Effector memory CD4-positive, alpha-beta T cell (primary cell): ENCODE measurements at regions not wholly inside any gene's neighbourhood (a gene's known extent, or its start where the extent isn't known, plus 50 kb on each side); places are given as distances from the start of the nearest gene placed in this dataset.

Experiments
- DNase-seq, 3 donors: peaks; one replicate each; pipeline ENCODE4 v3.0.0-alpha.2; 2020
- H3K27ac ChIP-seq: 2 replicates; pipeline ENCODE4 v1.7.0; 2013; ENCODE audit warnings: mild to moderate bottlenecking, low read length, moderate library complexity; ENCODE audit not compliant: insufficient read depth, poor library complexity, severe bottlenecking
- H3K27me3 ChIP-seq: replicated peaks from 2 replicates; pipeline ENCODE4 v1.7.0; 2013; ENCODE audit warnings: mild to moderate bottlenecking, low read length; ENCODE audit not compliant: insufficient read depth, control insufficient read depth, poor library complexity, severe bottlenecking
- H3K36me3 ChIP-seq: 2 replicates; pipeline ENCODE4 v1.7.0; 2013; ENCODE audit warnings: mild to moderate bottlenecking, low read length, moderate library complexity; ENCODE audit not compliant: control insufficient read depth, insufficient read depth
- H3K4me1 ChIP-seq: 2 replicates; pipeline ENCODE4 v1.7.0; 2013; ENCODE audit warnings: low read length, mild to moderate bottlenecking; ENCODE audit not compliant: control insufficient read depth, insufficient read depth, poor library complexity, severe bottlenecking
- H3K4me3 ChIP-seq: 2 replicates; pipeline ENCODE4 v1.7.0; 2013; ENCODE audit warnings: low read length, low read depth, mild to moderate bottlenecking; ENCODE audit not compliant: insufficient read depth, poor library complexity, severe bottlenecking
- H3K9me3 ChIP-seq: 2 replicates; pipeline ENCODE4 v1.7.0; 2013; ENCODE audit warnings: mild to moderate bottlenecking, low read length, moderate library complexity; ENCODE audit not compliant: control insufficient read depth

DNA sequence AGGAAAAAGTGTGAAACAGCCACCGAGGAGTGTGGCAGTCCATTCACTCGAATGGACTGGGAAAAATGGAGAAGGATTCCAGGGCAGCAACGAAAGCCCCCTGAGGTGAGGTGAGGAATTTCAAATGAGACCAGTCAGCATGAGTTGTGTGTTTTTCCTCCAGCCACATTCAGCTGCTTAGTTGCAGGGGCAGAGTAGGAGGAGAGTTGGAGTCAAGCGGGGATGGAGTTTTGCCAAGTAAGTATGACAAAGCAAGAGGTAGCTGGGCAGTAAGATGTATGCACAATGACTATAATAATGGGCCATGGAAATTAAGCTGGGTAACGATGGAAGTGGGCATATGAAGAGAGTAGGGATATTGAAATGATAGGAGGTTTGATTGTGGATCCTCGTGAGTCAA is 64.4 kb downstream of the CCDC54 start:
- no peak overlapping the region for H3K27ac ChIP-seq
- H3K27me3 ChIP-seq = no peaks in the 10 kb centered on the region
- H3K4me3 ChIP-seq = no peak overlapping the region
- no peaks in the 10 kb centered on the region for H3K36me3 ChIP-seq
- H3K9me3 ChIP-seq = no peaks in the 10 kb centered on the region
- DNase-seq = no peak
- no peaks in the 10 kb centered on the region for H3K4me1 ChIP-seq

- H3K9me3 ChIP-seq = no peaks in the 10 kb centered on the region
- H3K36me3 ChIP-seq = no peaks in the 10 kb centered on the region
- no peak for DNase-seq
- H3K27me3 ChIP-seq = no peaks in the 10 kb centered on the region
- no peak overlapping the region for H3K27ac ChIP-seq
- H3K4me1 ChIP-seq = no peaks in the 10 kb centered on the region
- H3K4me3 ChIP-seq = no peak overlapping the region
Measured at GRCh38 chr3:107443461-107443860, 66.2 kb downstream of the CCDC54 start.

DNA sequence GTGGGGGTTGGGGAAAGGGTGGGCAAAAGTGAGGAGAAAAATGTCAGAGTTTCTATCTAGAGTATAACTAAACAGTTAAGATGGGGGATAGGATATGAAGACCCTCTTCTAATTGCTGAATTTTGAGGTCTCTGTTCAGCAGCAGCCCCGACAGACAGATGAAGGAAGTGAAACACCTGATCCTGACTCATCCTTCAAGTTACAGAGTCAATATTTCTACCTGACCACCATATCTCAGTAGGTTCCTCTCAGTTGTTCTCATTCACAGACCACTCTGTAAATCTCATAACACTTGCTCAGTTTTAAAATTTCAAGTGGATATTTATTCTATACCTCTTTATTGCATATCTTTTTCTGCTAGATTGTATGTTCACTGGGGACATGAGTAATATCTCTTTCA is 69.5 kb downstream of the CCDC54 start:
- no peak overlapping the region for H3K4me3 ChIP-seq
- no peak for DNase-seq
- H3K27ac ChIP-seq = no peak overlapping the region
- H3K9me3 ChIP-seq = no peaks in the 10 kb centered on the region
- H3K36me3 ChIP-seq = no peaks in the 10 kb centered on the region
- no peaks in the 10 kb centered on the region for H3K4me1 ChIP-seq
- no peaks in the 10 kb centered on the region for H3K27me3 ChIP-seq

- no peaks in the 10 kb centered on the region for H3K36me3 ChIP-seq
- H3K4me3 ChIP-seq = no peak overlapping the region
- H3K27ac ChIP-seq = no peak overlapping the region
- no peaks in the 10 kb centered on the region for H3K4me1 ChIP-seq
- DNase-seq = no peak
- no peaks in the 10 kb centered on the region for H3K27me3 ChIP-seq
- no peaks in the 10 kb centered on the region for H3K9me3 ChIP-seq
Measured at GRCh38 chr3:107450254-107450893, 72.4 kb upstream of the BBX start.

DNA sequence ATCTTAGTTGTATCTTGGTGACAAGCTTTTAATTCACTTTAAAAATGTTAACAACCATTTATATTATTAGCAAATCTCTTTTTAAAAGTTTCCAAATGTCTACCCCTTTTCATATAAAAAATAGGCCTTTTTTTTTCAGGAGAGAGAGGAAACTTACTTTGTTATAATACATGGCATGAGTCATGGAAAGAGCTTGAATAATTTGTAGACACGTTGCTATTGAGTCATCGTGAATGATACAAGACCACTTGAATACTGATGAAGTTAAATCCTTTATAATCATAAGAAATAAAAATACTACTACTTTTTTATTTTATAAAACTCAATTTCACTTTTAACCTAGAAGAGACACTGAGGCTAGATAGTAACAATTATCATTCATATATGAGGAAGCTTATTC is 70.3 kb upstream of the BBX start:
- Histone ChIP-seq H3K36me3 (no peaks in the 10 kb centered on the region), H3K4me3 (no peak overlapping the region), H3K27me3 (no peaks in the 10 kb centered on the region), H3K27ac (no peak overlapping the region), H3K9me3 (no peaks in the 10 kb centered on the region), H3K4me1 (no peaks in the 10 kb centered on the region)
- no peak for DNase-seq

DNA sequence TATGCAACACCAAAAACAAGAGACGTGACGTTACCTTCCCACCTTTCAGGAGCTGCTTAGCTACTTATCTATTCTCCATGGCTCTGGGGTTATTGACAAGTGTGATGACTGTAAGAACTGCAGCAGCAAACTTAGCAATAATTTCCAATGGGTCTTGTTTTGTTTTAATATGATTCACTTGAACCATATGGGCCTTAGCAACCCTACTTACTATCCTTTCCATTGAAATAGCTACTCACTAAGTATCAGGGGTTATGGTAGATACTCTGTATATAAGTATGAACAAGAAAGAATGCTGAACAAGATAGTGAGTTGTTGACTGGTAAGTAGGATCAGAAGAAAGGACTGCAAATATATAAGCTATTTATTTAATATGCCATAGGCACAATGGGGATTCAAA is 69.3 kb upstream of the BBX start:
- Histone ChIP-seq H3K27me3 (no peaks in the 10 kb centered on the region), H3K4me3 (no peak overlapping the region), H3K4me1 (no peaks in the 10 kb centered on the region), H3K36me3 (no peaks in the 10 kb centered on the region), H3K9me3 (no peaks in the 10 kb centered on the region), H3K27ac (no peak overlapping the region)
- DNase-seq = no peak

GRCh38 chr3:107455621-107456020 is 67.1 kb upstream of the BBX start:
- H3K36me3 ChIP-seq = no peaks in the 10 kb centered on the region
- DNase-seq = no peak

GRCh38 chr3:107456501-107456900 is 66.3 kb upstream of the BBX start:
- no peak overlapping the region for H3K4me3 ChIP-seq
- no peak for DNase-seq

More at GRCh38 chr3:107455621-107456020, 67.1 kb upstream of the BBX start:
- H3K9me3 ChIP-seq = no peaks in the 10 kb centered on the region
- no peak overlapping the region for H3K27ac ChIP-seq
- no peak overlapping the region for H3K4me3 ChIP-seq
- H3K27me3 ChIP-seq = no peaks in the 10 kb centered on the region
- no peaks in the 10 kb centered on the region for H3K4me1 ChIP-seq

GRCh38 chr3:107458871-107459270 is 63.9 kb upstream of the BBX start:
- DNase-seq = no peak
- Histone ChIP-seq H3K36me3 (no peaks in the 10 kb centered on the region), H3K4me3 (no peak overlapping the region), H3K27me3 (no peaks in the 10 kb centered on the region), H3K9me3 (no peaks in the 10 kb centered on the region), H3K27ac (no peak overlapping the region), H3K4me1 (no peaks in the 10 kb centered on the region)

More at GRCh38 chr3:107456501-107456900, 66.3 kb upstream of the BBX start:
- Histone ChIP-seq H3K9me3 (no peaks in the 10 kb centered on the region), H3K27ac (no peak overlapping the region), H3K36me3 (no peaks in the 10 kb centered on the region), H3K27me3 (no peaks in the 10 kb centered on the region), H3K4me1 (no peaks in the 10 kb centered on the region)

DNA sequence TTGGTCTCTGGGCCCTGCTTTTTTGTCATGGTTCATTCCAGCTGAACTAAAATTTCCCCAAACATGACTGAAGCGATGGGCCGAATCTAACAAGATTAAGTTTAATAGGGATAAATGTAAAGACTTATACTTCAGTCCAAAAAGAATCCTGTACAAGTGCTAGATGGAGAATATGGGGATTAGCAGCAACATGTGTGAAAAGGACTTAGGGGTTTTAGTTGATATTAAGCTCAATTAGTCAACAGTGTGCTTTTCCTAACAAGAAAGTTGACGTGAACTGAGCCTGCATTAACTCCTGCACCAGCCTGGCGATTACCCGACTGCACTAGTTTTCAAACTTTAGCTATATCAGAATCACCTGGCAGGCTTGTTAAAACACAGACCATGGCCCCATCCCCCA is 61.0 kb upstream of the BBX start:
- H3K4me3 ChIP-seq = no peak overlapping the region
- H3K27me3 ChIP-seq = no peaks in the 10 kb centered on the region
- no peaks in the 10 kb centered on the region for H3K9me3 ChIP-seq
- no peak overlapping the region for H3K27ac ChIP-seq
- no peaks in the 10 kb centered on the region for H3K36me3 ChIP-seq
- no peak for DNase-seq
- no peaks in the 10 kb centered on the region for H3K4me1 ChIP-seq
